ENCODE measurements at regions not wholly inside any gene's neighbourhood (a gene's known extent, or its start where the extent isn't known, plus 50 kb on each side); places are given as distances from the start of the nearest gene placed in this dataset.

GRCh38 chr15:47340571-47340920 lies 376.8 kb upstream of the SEMA6D start (continued):
- no peak for TF ChIP-seq ZNF425 (CRISPR knock-in tag; conservative IDR thresholded peaks at IDR 0.05)
- no peak for TF ChIP-seq FOXP1 (CRISPR knock-in tag; IDR thresholded peaks at IDR 0.05; ENCODE audit: borderline replicate concordance)
- no peak for TF ChIP-seq ZNF416 (CRISPR knock-in tag; IDR thresholded peaks at IDR 0.05)

DNA sequence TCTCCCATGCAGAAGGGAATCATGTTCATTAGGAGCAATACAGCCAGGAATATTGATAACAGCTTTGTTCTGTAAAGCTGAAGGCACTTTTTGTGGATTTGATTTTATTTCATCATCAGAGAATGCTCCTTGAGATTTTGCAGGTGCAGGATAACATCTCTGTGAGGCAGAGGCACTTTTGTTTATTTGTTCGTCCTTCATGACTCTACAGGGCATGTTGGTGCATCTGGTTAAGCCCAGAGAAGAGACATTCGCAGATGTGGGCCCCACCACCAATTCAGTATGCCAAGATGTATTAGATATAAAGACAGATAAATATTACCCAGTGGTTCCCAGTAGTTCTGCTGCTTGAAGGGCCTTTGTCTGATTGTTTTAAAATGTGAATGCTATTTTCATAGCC lies 368.1 kb upstream of the SEMA6D start:
- no peak for DNase-seq (ENCODE audit: low spot score)
- ChIA-PET POLR2A (no interaction called here), CTCF (no interaction called here)
- TF ChIP-seq, protein P1, sequence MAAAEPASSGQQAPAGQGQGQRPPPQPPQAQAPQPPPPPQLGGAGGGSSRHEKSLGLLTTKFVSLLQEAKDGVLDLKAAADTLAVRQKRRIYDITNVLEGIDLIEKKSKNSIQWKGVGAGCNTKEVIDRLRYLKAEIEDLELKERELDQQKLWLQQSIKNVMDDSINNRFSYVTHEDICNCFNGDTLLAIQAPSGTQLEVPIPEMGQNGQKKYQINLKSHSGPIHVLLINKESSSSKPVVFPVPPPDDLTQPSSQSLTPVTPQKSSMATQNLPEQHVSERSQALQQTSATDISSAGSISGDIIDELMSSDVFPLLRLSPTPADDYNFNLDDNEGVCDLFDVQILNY (CRISPR knock-in tag; IDR thresholded peaks at IDR 0.05): no peak
- TF ChIP-seq HMGA2 (CRISPR knock-in tag; IDR thresholded peaks at IDR 0.05) (no peak), ZNF281 (CRISPR knock-in tag; IDR thresholded peaks at IDR 0.05) (no peak), JUN (CRISPR knock-in tag; IDR thresholded peaks at IDR 0.05) (no peak), RELA (CRISPR knock-in tag; IDR thresholded peaks at IDR 0.05; ENCODE audit: borderline replicate concordance) (no peak), ZNF423 (CRISPR knock-in tag; IDR thresholded peaks at IDR 0.05) (no peak), ESRRA (CRISPR knock-in tag; IDR thresholded peaks at IDR 0.05; ENCODE audit: borderline replicate concordance) (no peak), ZNF416 (CRISPR knock-in tag; IDR thresholded peaks at IDR 0.05) (no peak), JAZF1 (CRISPR knock-in tag; IDR thresholded peaks at IDR 0.05) (no peak), GRHL2 (CRISPR knock-in tag; IDR thresholded peaks at IDR 0.05; ENCODE audit: insufficient replicate concordance, severe bottlenecking) (no peak), ZNF671 (CRISPR knock-in tag; IDR thresholded peaks at IDR 0.05) (no peak), ZBTB21 (CRISPR knock-in tag; IDR thresholded peaks at IDR 0.05; ENCODE audit: borderline replicate concordance) (no peak), ZNF317 (CRISPR knock-in tag; IDR thresholded peaks at IDR 0.05; ENCODE audit: borderline replicate concordance, low read depth) (no peak), CBFB (CRISPR knock-in tag; IDR thresholded peaks at IDR 0.05; ENCODE audit: low read depth) (no peak), FOXP4 (CRISPR knock-in tag; IDR thresholded peaks at IDR 0.05) (no peak), ERG (CRISPR knock-in tag; IDR thresholded peaks at IDR 0.05) (no peak)
- TF ChIP-seq, protein P2, sequence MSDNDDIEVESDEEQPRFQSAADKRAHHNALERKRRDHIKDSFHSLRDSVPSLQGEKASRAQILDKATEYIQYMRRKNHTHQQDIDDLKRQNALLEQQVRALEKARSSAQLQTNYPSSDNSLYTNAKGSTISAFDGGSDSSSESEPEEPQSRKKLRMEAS (CRISPR knock-in tag; IDR thresholded peaks at IDR 0.05): no peak
- TF ChIP-seq, protein P3, sequence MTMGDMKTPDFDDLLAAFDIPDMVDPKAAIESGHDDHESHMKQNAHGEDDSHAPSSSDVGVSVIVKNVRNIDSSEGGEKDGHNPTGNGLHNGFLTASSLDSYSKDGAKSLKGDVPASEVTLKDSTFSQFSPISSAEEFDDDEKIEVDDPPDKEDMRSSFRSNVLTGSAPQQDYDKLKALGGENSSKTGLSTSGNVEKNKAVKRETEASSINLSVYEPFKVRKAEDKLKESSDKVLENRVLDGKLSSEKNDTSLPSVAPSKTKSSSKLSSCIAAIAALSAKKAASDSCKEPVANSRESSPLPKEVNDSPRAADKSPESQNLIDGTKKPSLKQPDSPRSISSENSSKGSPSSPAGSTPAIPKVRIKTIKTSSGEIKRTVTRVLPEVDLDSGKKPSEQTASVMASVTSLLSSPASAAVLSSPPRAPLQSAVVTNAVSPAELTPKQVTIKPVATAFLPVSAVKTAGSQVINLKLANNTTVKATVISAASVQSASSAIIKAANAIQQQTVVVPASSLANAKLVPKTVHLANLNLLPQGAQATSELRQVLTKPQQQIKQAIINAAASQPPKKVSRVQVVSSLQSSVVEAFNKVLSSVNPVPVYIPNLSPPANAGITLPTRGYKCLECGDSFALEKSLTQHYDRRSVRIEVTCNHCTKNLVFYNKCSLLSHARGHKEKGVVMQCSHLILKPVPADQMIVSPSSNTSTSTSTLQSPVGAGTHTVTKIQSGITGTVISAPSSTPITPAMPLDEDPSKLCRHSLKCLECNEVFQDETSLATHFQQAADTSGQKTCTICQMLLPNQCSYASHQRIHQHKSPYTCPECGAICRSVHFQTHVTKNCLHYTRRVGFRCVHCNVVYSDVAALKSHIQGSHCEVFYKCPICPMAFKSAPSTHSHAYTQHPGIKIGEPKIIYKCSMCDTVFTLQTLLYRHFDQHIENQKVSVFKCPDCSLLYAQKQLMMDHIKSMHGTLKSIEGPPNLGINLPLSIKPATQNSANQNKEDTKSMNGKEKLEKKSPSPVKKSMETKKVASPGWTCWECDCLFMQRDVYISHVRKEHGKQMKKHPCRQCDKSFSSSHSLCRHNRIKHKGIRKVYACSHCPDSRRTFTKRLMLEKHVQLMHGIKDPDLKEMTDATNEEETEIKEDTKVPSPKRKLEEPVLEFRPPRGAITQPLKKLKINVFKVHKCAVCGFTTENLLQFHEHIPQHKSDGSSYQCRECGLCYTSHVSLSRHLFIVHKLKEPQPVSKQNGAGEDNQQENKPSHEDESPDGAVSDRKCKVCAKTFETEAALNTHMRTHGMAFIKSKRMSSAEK (CRISPR knock-in tag; IDR thresholded peaks at IDR 0.05; ENCODE audit: borderline replicate concordance): no peak
- TF ChIP-seq, protein P4, sequence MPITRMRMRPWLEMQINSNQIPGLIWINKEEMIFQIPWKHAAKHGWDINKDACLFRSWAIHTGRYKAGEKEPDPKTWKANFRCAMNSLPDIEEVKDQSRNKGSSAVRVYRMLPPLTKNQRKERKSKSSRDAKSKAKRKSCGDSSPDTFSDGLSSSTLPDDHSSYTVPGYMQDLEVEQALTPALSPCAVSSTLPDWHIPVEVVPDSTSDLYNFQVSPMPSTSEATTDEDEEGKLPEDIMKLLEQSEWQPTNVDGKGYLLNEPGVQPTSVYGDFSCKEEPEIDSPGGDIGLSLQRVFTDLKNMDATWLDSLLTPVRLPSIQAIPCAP (CRISPR knock-in tag; IDR thresholded peaks at IDR 0.05): no peak
- TF ChIP-seq, protein P5, sequence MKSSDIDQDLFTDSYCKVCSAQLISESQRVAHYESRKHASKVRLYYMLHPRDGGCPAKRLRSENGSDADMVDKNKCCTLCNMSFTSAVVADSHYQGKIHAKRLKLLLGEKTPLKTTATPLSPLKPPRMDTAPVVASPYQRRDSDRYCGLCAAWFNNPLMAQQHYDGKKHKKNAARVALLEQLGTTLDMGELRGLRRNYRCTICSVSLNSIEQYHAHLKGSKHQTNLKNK (CRISPR knock-in tag; IDR thresholded peaks at IDR 0.05): no peak
- no peaks in the 10 kb centered on the region for H3K36me3 Mint-ChIP-seq
- H3K27ac Mint-ChIP-seq: no peak overlapping the region
- H3K4me1 Mint-ChIP-seq: peaks cover 10% of the 10 kb centered on the region
- ATAC-seq: no peak
- H3K9me3 Mint-ChIP-seq: peaks cover 4% of the 10 kb centered on the region; the same call in 1 of the 2 replicates
- no peak overlapping the region for H3K4me3 Mint-ChIP-seq
- no peaks in the 10 kb centered on the region for H3K27me3 Mint-ChIP-seq (ENCODE audit: low read depth)

Data from WTC11 (cell line).